ENCODE measurements at regions not wholly inside any gene's neighbourhood (a gene's known extent, or its start where the extent isn't known, plus 50 kb on each side); places are given as distances from the start of the nearest gene placed in this dataset.

GRCh38 chr21:20187028-20187427 is 811.2 kb upstream of the NCAM2 start:
- TF ChIP-seq ARNT (IDR thresholded peaks at IDR 0.05) = no peak
- TF ChIP-seq, protein P1, sequence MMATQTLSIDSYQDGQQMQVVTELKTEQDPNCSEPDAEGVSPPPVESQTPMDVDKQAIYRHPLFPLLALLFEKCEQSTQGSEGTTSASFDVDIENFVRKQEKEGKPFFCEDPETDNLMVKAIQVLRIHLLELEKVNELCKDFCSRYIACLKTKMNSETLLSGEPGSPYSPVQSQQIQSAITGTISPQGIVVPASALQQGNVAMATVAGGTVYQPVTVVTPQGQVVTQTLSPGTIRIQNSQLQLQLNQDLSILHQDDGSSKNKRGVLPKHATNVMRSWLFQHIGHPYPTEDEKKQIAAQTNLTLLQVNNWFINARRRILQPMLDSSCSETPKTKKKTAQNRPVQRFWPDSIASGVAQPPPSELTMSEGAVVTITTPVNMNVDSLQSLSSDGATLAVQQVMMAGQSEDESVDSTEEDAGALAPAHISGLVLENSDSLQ (IDR thresholded peaks at IDR 0.05) = no peak
- TF ChIP-seq FOXM1 (IDR thresholded peaks at IDR 0.05; ENCODE audit: borderline replicate concordance) = no peak
- TF ChIP-seq LEF1 (IDR thresholded peaks at IDR 0.05; ENCODE audit: borderline replicate concordance) = no peak
- no peak for TF ChIP-seq NFRKB (IDR thresholded peaks at IDR 0.05)
- TF ChIP-seq BHLHE40 (IDR thresholded peaks at IDR 0.05; ENCODE audit: borderline replicate concordance) = no peak
- TF ChIP-seq SP1 (IDR thresholded peaks at IDR 0.05) = no peak
- TF ChIP-seq ELF4 (IDR thresholded peaks at IDR 0.05) = no peak
- no peak for TF ChIP-seq SUZ12 (IDR thresholded peaks at IDR 0.05)
- TF ChIP-seq CTBP1 (IDR thresholded peaks at IDR 0.05; ENCODE audit: borderline replicate concordance) = no peak
- no peak for TF ChIP-seq FOXA1 (IDR thresholded peaks at IDR 0.05)

Measured in HEK293T (cell line).